GM12892 (cell line): ENCODE measurements at regions not wholly inside any gene's neighbourhood (a gene's known extent, or its start where the extent isn't known, plus 50 kb on each side); places are given as distances from the start of the nearest gene placed in this dataset.

ENCODE experiments used
- POLR2A ChIP-seq: IDR thresholded peaks from 2 replicates; pipeline ENCODE4 v1.6.1; 2011; ENCODE audit warnings: low read depth, low read length, control low read depth
- POLR2AphosphoS5 ChIP-seq: IDR thresholded peaks from 2 replicates; pipeline ENCODE4 v1.6.1; 2011; ENCODE audit warnings: low read depth, low read length, control low read depth

DNA sequence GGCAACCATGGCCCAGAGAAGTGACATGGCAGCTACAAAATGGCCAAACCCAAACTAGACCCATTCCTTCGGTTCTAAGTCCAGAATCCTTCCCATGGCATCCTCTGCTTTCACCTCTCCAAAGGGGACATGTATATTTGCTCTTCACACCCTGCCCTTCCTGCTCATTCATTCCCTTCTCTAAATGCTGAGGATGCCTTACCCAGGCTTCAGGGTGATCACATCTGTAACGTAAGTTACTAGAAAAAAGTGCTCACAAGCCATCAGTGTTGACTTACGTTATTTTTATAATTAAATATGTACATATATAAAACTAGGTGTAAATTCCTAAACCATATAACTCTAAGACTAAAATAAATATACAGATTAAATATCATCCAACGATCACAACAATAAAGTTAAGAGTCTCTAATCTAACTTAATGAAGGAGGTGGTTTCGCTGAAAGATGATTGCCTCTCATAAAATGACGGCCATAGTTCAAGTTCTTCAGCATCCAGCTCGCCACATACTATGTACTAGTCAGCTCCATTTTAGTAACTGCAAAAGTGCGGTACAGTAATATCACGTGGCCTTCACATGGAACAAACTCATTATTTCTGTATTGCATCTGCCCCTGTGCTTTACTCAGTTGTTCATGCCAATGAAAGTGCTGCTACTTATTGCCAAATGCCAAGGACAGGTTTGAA, 74.6 kb downstream of the TENT5C start:
- TF ChIP-seq POLR2A, result no peak
- no peak for TF ChIP-seq POLR2AphosphoS5
